Right lobe of liver (tissue), 6 donors: ENCODE measurements at regions not wholly inside any gene's neighbourhood (a gene's known extent, or its start where the extent isn't known, plus 50 kb on each side); places are given as distances from the start of the nearest gene placed in this dataset.

ENCODE experiments used
- ATAC-seq, 4 donors: fragments of 200-7000 bp; cut with Tn5 transposase; one replicate each; pipeline ENCODE4 v1.9.1; 2020; ENCODE audit warnings: mild to moderate bottlenecking in 4 of 4, moderate library complexity in 4 of 4
- DNase-seq, 3 donors: peaks; one replicate each; pipeline ENCODE4 v3.0.0-alpha.2; 2020
- H3K27ac ChIP-seq, 3 donors: fragments of 200-600 bp; one replicate each; pipeline ENCODE4 v1.8.0; 2022
- H3K27me3 ChIP-seq, 2 donors: fragments of 200-600 bp; one replicate each; pipeline ENCODE4 v1.8.0; 2022
- H3K36me3 ChIP-seq, 4 donors: fragments of 200-600 bp; sonication (generic) in 1 of 4; one replicate each; pipeline versions ENCODE4 v1.5.1 to v1.8.0; 2017 to 2022; ENCODE audit warnings: control low read depth in 1 of 4
- H3K4me1 ChIP-seq, 4 donors: fragments of 200-600 bp; sonication (generic) in 1 of 4; one replicate each; pipeline versions ENCODE4 v1.5.1 to v1.8.0; 2017 to 2022; ENCODE audit warnings: control low read depth in 1 of 4
- H3K4me3 ChIP-seq, 3 donors: fragments of 200-600 bp; one replicate each; pipeline ENCODE4 v1.8.0; 2022
- H3K9me3 ChIP-seq, 4 donors: fragments of 200-600 bp; sonication (generic) in 1 of 4; one replicate each; pipeline versions ENCODE4 v1.5.1 to v1.8.0; 2017 to 2022; ENCODE audit warnings: control low read depth in 1 of 4
- POLR2A ChIP-seq: fragments of 450-650 bp; IDR thresholded peaks from one replicate; pipeline ENCODE4 v1.6.1; 2017; ENCODE audit warnings: antibody characterized with exemption, mild to moderate bottlenecking
- WGBS: methylation state at CpG from one replicate; pipeline ENCODE4 v1.1.6; 2018; ENCODE audit warnings: low coverage, low lambda C conversion rate; ENCODE audit not compliant: insufficient coverage; ENCODE audit errors: missing lambda C conversion rate; 5-methylcytosine and 5-hydroxymethylcytosine counted together
- intact Hi-C, 2 donors: fragments of 100-400 bp; cut with DNase I; formaldehyde crosslinking; loops; one replicate each; pipeline versions ENCODE4 v1.11.2 to v1.14.1; 2022
- TF ChIP-seq, protein P1 (sequence below), 4 donors: fragments of 200-600 bp in 3 of 4; fragments of 450-650 bp in 1 of 4; IDR thresholded peaks; one replicate each; pipeline versions ENCODE4 v1.5.1 to v1.8.0; 2016 to 2022; ENCODE audit warnings: antibody characterized with exemption in 4 of 4, mild to moderate bottlenecking in 2 of 4
- donor health status: DM: no; HTN: yes; CAD: no.
- donor health status: DM: no; HTN: no; CAD: no.
- donor health status: DM: no; HTN: no; CAD: no.
- donor health status: DM: no; HTN: yes; CAD: no.
- donor health status: DM: no; HTN: yes; CAD: no.

DNA sequence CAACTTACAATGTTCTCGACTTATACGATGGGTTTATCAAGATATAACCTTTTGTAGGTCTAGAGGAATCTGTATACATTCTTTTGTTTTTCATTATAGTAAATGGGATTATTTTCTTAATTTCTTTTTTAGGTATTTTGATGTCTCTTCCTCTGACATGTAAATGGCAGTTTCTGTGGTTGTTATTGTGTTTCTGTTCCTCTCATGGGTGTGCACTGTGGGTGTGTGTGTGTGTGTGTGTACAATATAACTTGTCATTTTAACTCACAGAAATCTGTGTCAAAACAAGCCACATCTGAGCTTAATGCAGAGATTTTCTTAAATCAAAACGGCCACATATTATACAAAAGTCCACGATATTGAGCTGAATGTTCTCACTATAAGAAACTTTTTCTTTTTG, 1300.8 kb upstream of the B3GALT2 start:
- H3K4me1 ChIP-seq: no peaks in the 10 kb centered on the region
- 59% methylated on average over 4 of the region's 4 CpGs for WGBS
- H3K27ac ChIP-seq: no peak overlapping the region
- no peaks in the 10 kb centered on the region for H3K9me3 ChIP-seq
- ATAC-seq (no peak), DNase-seq (no peak)
- TF ChIP-seq POLR2A: no peak
- TF ChIP-seq, protein P1, sequence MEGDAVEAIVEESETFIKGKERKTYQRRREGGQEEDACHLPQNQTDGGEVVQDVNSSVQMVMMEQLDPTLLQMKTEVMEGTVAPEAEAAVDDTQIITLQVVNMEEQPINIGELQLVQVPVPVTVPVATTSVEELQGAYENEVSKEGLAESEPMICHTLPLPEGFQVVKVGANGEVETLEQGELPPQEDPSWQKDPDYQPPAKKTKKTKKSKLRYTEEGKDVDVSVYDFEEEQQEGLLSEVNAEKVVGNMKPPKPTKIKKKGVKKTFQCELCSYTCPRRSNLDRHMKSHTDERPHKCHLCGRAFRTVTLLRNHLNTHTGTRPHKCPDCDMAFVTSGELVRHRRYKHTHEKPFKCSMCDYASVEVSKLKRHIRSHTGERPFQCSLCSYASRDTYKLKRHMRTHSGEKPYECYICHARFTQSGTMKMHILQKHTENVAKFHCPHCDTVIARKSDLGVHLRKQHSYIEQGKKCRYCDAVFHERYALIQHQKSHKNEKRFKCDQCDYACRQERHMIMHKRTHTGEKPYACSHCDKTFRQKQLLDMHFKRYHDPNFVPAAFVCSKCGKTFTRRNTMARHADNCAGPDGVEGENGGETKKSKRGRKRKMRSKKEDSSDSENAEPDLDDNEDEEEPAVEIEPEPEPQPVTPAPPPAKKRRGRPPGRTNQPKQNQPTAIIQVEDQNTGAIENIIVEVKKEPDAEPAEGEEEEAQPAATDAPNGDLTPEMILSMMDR (IDR thresholded peaks at IDR 0.05): no peak
- intact Hi-C loops: no loop called here
- no peaks in the 10 kb centered on the region for H3K36me3 ChIP-seq
- H3K4me3 ChIP-seq: no peak overlapping the region
- no peaks in the 10 kb centered on the region for H3K27me3 ChIP-seq

DNA sequence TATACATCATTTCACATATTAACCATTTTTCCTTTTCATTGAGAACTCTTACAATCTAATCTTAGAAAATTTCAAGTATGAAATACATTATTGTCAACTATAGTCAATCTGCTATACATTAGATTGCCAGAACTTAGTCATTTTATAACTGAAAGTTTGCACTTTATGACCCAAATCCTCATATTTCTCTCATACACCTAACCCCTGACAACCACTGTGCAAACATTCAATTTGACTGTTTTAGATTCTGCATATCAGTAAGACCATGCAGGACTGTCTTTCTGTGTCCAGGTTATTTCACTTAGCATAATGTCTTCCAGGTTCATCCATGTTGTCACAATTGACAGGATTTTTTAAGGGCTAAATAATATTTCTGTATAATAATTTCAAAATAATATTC, 1299.0 kb upstream of the B3GALT2 start:
- Histone ChIP-seq H3K9me3 (no peaks in the 10 kb centered on the region), H3K36me3 (no peaks in the 10 kb centered on the region), H3K4me1 (no peaks in the 10 kb centered on the region), H3K27me3 (no peaks in the 10 kb centered on the region), H3K27ac (no peak overlapping the region), H3K4me3 (no peak overlapping the region)
- TF ChIP-seq, protein P1 (IDR thresholded peaks at IDR 0.05): no peak
- TF ChIP-seq POLR2A: no peak
- intact Hi-C loops: no loop called here
- DNase-seq (no peak), ATAC-seq (no peak)

DNA sequence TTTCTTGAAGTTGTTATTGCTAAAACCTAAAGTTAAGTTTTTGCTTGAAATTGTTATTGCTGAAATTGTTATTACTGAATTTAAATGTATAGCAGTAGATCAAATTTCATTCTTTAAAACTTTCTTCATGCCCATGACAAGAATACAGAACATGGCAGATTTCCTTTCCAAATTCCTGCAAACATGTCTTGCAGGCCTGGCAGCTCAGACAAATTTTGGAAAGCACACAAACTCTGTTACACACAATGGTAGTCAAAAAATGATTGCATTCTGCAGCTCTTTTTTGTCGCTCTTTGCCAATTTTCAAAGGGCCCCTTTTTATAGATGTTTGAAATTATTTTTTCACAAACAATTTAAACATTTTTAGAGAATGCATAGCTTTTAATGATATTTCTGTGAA, 1292.3 kb upstream of the B3GALT2 start:
- no peak for ATAC-seq
- 89% methylated on average over 1 of the region's 1 CpG for WGBS
- H3K27me3 ChIP-seq: no peaks in the 10 kb centered on the region
- no peaks in the 10 kb centered on the region for H3K36me3 ChIP-seq
- DNase-seq: no peak
- H3K27ac ChIP-seq: no peak overlapping the region
- no peaks in the 10 kb centered on the region for H3K4me1 ChIP-seq
- no peak for TF ChIP-seq POLR2A
- TF ChIP-seq, protein P1 (IDR thresholded peaks at IDR 0.05): no peak
- no peak overlapping the region for H3K4me3 ChIP-seq
- no peaks in the 10 kb centered on the region for H3K9me3 ChIP-seq
- intact Hi-C loops: no loop called here

DNA sequence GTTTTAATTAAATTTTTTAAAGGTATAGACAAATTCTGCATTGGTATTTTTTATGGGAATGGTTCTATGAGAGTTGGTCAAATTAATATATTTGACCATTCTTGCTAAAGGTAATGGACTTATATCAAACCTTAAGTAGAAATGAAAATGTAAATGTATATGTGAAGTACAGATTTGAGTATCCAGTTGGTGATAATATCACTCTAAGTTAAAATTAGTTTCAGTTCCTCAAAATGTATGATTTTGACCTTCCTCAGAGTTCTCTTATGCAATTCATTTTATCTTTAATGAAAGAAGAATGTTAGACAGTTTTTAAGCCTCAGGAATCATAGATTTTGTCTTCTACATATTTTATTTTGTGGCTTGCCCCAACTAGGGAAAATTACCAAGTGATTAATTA, 1291.5 kb upstream of the B3GALT2 start:
- Histone ChIP-seq H3K27ac (no peak overlapping the region), H3K4me3 (no peak overlapping the region), H3K27me3 (no peaks in the 10 kb centered on the region), H3K36me3 (no peaks in the 10 kb centered on the region), H3K9me3 (no peaks in the 10 kb centered on the region), H3K4me1 (no peaks in the 10 kb centered on the region)
- no peak for DNase-seq
- intact Hi-C loops: no loop called here
- ATAC-seq: no peak
- TF ChIP-seq, protein P1 (IDR thresholded peaks at IDR 0.05): no peak
- TF ChIP-seq POLR2A: no peak

DNA sequence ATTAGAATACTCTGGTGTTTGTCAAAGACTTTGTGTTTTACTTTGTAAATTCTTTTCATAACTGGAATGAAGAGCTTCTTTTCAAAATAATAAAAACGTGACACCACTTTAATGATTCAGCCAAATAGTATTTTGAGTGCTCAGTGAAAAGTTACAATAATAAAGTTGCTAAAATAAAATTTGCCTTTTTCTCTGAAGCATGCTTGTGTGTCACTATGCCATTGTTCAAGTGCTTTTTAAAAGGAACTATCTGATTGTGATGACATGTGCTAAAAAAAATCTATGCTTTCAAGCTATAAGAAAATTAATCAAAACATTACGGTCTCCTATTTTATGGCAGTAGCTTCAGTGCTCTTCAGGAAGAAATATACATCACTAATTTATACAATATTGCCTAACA, 1290.5 kb upstream of the B3GALT2 start:
- DNase-seq (no peak), ATAC-seq (no peak)
- Histone ChIP-seq H3K27ac (no peak overlapping the region), H3K4me3 (no peak overlapping the region), H3K27me3 (no peaks in the 10 kb centered on the region), H3K9me3 (no peaks in the 10 kb centered on the region), H3K4me1 (no peaks in the 10 kb centered on the region), H3K36me3 (no peaks in the 10 kb centered on the region)
- no peak for TF ChIP-seq POLR2A
- TF ChIP-seq, protein P1 (IDR thresholded peaks at IDR 0.05): no peak
- intact Hi-C loops: no loop called here
- WGBS: 35% methylated on average over 2 of the region's 2 CpGs
